ENCODE measurements at regions not wholly inside any gene's neighbourhood (a gene's known extent, or its start where the extent isn't known, plus 50 kb on each side); places are given as distances from the start of the nearest gene placed in this dataset.

DNA sequence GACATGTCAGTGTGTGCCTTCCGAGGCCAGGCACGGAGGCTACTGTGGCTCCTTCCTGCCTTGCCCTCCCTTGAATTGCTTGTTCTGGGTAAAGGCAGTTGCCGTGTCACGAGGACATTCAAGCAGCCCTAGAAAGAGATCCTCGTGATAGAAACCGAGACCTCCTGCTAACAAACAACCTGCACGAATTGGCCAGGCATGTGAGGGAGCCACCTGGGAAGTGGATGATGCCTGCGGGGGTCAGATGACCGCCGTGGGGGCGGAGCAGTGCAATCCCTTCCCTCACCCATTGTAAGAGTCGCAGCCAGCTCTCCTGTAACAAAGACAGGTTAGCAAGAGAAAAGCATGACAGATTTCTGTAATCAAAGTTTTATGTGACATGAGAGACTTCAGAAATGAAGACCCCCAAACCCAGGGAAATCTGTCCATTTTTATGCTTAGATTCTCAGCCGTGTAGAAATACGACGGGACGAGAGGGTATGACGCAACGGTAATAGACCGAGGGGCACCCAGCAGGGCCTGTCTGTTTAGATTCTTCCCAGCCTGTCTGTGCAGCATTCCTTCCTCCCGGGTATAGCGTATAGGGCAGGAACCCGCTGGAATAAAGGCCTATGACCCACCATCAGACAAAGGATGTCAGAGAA, 241.7 kb downstream of the GATA3 start:
- no peak for TF ChIP-seq EGR1 (IDR thresholded peaks at IDR 0.05)
- TF ChIP-seq CEBPB (IDR thresholded peaks at IDR 0.05) = no peak
- no peak for TF ChIP-seq EP300 (IDR thresholded peaks at IDR 0.05; ENCODE audit: borderline replicate concordance)
- TF ChIP-seq, protein P1, sequence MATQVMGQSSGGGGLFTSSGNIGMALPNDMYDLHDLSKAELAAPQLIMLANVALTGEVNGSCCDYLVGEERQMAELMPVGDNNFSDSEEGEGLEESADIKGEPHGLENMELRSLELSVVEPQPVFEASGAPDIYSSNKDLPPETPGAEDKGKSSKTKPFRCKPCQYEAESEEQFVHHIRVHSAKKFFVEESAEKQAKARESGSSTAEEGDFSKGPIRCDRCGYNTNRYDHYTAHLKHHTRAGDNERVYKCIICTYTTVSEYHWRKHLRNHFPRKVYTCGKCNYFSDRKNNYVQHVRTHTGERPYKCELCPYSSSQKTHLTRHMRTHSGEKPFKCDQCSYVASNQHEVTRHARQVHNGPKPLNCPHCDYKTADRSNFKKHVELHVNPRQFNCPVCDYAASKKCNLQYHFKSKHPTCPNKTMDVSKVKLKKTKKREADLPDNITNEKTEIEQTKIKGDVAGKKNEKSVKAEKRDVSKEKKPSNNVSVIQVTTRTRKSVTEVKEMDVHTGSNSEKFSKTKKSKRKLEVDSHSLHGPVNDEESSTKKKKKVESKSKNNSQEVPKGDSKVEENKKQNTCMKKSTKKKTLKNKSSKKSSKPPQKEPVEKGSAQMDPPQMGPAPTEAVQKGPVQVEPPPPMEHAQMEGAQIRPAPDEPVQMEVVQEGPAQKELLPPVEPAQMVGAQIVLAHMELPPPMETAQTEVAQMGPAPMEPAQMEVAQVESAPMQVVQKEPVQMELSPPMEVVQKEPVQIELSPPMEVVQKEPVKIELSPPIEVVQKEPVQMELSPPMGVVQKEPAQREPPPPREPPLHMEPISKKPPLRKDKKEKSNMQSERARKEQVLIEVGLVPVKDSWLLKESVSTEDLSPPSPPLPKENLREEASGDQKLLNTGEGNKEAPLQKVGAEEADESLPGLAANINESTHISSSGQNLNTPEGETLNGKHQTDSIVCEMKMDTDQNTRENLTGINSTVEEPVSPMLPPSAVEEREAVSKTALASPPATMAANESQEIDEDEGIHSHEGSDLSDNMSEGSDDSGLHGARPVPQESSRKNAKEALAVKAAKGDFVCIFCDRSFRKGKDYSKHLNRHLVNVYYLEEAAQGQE (IDR thresholded peaks at IDR 0.05; ENCODE audit: low read depth) = no peak
- TF ChIP-seq TCF12 (IDR thresholded peaks at IDR 0.05; ENCODE audit: low read depth) = no peak
- TF ChIP-seq NFIC (IDR thresholded peaks at IDR 0.05) = no peak
- TF ChIP-seq, protein P2, sequence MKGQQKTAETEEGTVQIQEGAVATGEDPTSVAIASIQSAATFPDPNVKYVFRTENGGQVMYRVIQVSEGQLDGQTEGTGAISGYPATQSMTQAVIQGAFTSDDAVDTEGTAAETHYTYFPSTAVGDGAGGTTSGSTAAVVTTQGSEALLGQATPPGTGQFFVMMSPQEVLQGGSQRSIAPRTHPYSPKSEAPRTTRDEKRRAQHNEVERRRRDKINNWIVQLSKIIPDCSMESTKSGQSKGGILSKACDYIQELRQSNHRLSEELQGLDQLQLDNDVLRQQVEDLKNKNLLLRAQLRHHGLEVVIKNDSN (IDR thresholded peaks at IDR 0.05) = no peak
- no peak for TF ChIP-seq TEAD4 (IDR thresholded peaks at IDR 0.05)
- TF ChIP-seq ZBTB7A (IDR thresholded peaks at IDR 0.05; ENCODE audit: low read depth) = no peak
- TF ChIP-seq RAD21 (IDR thresholded peaks at IDR 0.05; ENCODE audit: low read depth) = no peak
- no peak for TF ChIP-seq FOXM1 (IDR thresholded peaks at IDR 0.05; ENCODE audit: borderline replicate concordance, low read depth)
- no peak for TF ChIP-seq TAF1 (IDR thresholded peaks at IDR 0.05; ENCODE audit: low read depth)
- no peak for TF ChIP-seq CREB1 (IDR thresholded peaks at IDR 0.05; ENCODE audit: low read depth)
- TF ChIP-seq, protein P3, sequence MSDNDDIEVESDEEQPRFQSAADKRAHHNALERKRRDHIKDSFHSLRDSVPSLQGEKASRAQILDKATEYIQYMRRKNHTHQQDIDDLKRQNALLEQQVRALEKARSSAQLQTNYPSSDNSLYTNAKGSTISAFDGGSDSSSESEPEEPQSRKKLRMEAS (IDR thresholded peaks at IDR 0.05) = no peak
- TF ChIP-seq YY1 (IDR thresholded peaks at IDR 0.05; ENCODE audit: low read depth) = no peak

DNA sequence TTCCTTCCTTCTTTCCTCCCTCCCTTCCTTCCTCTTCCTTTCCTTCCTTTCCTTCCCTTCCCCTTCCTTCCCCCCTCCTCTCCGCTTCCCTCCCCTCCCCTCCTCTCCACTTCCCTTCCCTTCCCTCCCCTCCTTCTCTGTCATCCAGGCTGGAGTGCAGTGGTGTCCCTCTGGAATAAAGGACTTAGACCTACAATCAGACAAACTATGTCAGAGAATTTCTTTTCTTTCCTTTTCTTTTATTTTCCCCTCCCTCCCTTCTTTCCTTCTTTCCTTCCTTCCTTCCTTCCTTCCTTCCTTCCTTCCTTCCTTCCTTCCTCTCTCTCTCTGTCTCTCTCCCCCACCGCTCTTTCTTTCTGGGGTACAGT, 242.2 kb downstream of the GATA3 start:
- TF ChIP-seq TAF1 (IDR thresholded peaks at IDR 0.05; ENCODE audit: low read depth) = no peak
- no peak for TF ChIP-seq EGR1 (IDR thresholded peaks at IDR 0.05)

DNA sequence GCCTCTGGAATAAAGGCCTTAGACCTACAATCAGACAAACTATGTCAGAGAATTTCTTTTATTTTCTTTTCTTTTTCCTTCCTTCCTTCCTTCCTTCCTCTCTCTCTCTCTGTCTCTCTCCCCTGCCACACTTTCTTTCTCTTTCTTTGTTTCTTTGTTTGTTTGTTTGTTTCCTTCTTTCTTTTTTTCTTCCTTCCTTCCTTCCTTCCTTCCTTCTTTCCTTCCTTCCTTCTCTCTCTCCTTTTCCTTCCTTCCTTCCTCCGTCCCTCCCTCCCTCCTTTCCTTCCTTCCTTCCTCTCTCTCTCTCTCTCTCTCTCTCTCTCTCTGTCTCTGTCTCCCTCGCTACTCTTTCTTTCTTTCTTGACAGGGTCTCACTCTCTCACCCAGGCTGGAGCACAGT, 242.6 kb downstream of the GATA3 start:
- TF ChIP-seq TAF1 (IDR thresholded peaks at IDR 0.05; ENCODE audit: low read depth) = no peak
- no peak for TF ChIP-seq TCF12 (IDR thresholded peaks at IDR 0.05; ENCODE audit: low read depth)
- no peak for TF ChIP-seq ZBTB7A (IDR thresholded peaks at IDR 0.05; ENCODE audit: low read depth)
- no peak for TF ChIP-seq NFIC (IDR thresholded peaks at IDR 0.05)
- no peak for TF ChIP-seq CEBPB (IDR thresholded peaks at IDR 0.05)
- no peak for TF ChIP-seq EGR1 (IDR thresholded peaks at IDR 0.05)
- no peak for TF ChIP-seq RAD21 (IDR thresholded peaks at IDR 0.05; ENCODE audit: low read depth)
- TF ChIP-seq, protein P1 (IDR thresholded peaks at IDR 0.05; ENCODE audit: low read depth) = no peak
- no peak for TF ChIP-seq TEAD4 (IDR thresholded peaks at IDR 0.05)
- TF ChIP-seq, protein P3 (IDR thresholded peaks at IDR 0.05) = no peak
- TF ChIP-seq, protein P2 (IDR thresholded peaks at IDR 0.05) = no peak
- no peak for TF ChIP-seq YY1 (IDR thresholded peaks at IDR 0.05; ENCODE audit: low read depth)
- no peak for TF ChIP-seq CREB1 (IDR thresholded peaks at IDR 0.05; ENCODE audit: low read depth)
- TF ChIP-seq EP300 (IDR thresholded peaks at IDR 0.05; ENCODE audit: borderline replicate concordance) = no peak
- no peak for TF ChIP-seq FOXM1 (IDR thresholded peaks at IDR 0.05; ENCODE audit: borderline replicate concordance, low read depth)

DNA sequence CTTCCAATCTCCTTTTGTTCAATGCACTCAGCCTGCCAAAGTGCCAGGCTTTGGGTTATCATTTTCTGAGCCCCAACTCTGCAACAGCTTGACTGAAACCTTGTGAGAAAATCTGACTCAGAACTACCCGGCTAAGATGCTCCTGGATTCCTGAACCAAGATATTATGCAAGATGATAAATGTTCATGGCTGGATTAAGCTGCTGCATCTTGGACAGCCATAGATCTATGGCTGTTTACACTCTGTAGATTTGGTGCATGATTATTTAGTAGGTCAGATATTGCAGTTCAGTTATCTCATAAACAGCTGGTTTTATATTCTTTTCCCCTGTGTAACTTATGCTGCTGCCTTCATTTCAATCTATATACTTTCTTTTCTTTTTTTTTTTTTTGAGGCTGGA, 243.5 kb downstream of the GATA3 start:
- TF ChIP-seq EP300 (IDR thresholded peaks at IDR 0.05; ENCODE audit: borderline replicate concordance) = no peak
- no peak for TF ChIP-seq EGR1 (IDR thresholded peaks at IDR 0.05)
- TF ChIP-seq FOXM1 (IDR thresholded peaks at IDR 0.05; ENCODE audit: borderline replicate concordance, low read depth) = no peak
- TF ChIP-seq YY1 (IDR thresholded peaks at IDR 0.05; ENCODE audit: low read depth) = no peak

DNA sequence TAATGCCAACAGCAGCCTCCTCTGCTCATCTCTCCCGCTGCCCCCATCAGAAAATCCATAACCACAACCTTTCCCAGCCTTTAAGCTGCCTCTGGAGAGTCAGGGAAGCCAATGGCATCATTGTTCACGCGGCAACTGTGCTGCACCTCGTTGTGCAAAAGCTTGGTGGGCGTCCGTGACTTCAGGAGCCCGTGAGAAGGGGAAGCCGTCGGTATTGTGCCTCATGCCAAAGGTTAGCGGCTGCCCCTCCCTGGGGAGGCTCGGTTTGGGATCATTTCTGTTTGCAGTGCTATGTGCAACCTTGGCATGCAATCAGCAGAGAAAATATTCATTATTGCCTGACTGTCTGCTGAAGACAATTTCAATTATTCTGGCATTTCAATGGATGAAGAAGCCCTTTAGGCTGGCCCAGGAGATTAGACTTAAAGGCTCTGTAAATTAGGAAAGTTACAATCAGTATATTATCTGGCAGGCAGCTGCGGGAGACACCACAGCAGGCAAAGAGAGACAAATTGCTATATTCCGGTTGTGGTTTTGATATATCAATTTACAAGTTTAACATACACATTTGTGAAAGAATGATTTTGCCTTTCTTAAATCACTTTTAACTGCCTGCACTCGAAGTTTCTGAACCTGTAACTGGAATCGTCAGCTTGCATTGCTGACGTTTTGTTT, 244.5 kb downstream of the GATA3 start:
- TF ChIP-seq, protein P2 (IDR thresholded peaks at IDR 0.05) = no peak
- no peak for TF ChIP-seq FOXM1 (IDR thresholded peaks at IDR 0.05; ENCODE audit: borderline replicate concordance, low read depth)
- no peak for TF ChIP-seq NFIC (IDR thresholded peaks at IDR 0.05)
- no peak for TF ChIP-seq YY1 (IDR thresholded peaks at IDR 0.05; ENCODE audit: low read depth)
- no peak for TF ChIP-seq TEAD4 (IDR thresholded peaks at IDR 0.05)
- TF ChIP-seq RAD21 (IDR thresholded peaks at IDR 0.05; ENCODE audit: low read depth) = no peak
- TF ChIP-seq ZBTB7A (IDR thresholded peaks at IDR 0.05; ENCODE audit: low read depth) = no peak
- TF ChIP-seq EGR1 (IDR thresholded peaks at IDR 0.05) = no peak
- no peak for TF ChIP-seq CEBPB (IDR thresholded peaks at IDR 0.05)
- TF ChIP-seq TAF1 (IDR thresholded peaks at IDR 0.05; ENCODE audit: low read depth) = no peak
- no peak for TF ChIP-seq CREB1 (IDR thresholded peaks at IDR 0.05; ENCODE audit: low read depth)
- TF ChIP-seq, protein P1 (IDR thresholded peaks at IDR 0.05; ENCODE audit: low read depth) = no peak
- TF ChIP-seq EP300 (IDR thresholded peaks at IDR 0.05; ENCODE audit: borderline replicate concordance) = no peak
- TF ChIP-seq, protein P3 (IDR thresholded peaks at IDR 0.05) = no peak
